ENCODE measurements at regions not wholly inside any gene's neighbourhood (a gene's known extent, or its start where the extent isn't known, plus 50 kb on each side); places are given as distances from the start of the nearest gene placed in this dataset.

DNA sequence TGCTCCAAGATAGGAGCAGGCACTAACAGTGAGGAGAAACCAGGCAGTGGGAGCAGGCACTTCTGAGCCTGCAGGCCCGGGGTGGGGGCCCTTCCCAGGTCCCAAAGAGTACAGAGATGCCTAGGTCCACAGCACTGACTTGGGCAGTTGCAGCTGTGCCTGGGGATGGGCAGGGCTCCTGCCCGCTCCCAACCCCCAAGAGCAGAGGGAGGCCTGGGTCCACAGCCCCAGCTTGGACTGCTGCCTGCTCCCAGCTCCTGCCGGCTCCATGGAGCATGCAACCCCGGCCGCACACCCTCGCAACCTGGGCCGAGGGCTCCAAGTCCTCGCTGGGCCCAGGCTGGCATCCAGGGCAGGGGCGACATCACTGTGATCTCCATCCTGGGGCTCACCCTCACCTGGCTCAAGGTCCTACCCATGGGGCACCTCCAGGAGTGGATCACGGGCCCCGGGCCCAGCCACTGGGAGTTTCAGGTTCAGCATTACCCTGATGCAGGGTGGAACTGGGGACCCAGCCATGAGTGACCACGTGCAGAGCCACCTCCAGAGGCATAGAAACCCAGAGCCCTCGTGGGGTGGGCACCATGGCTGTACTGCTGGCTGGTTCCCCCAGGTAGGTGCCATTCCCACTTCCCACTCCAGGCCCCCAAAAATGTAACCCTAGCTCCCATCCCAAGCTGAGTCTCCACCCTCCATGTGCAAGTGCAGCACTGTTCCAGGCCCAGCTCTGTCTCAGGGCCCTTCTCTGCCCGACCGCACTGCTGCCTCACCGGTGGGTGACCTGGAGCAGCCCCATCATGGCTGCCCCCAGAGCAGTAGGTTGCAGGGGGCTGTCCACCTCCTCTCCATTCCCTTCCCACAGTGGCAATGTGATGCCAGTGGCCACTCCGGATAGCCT lies 325.6 kb downstream of the NR4A2 start:
- no peak for DNase-seq (ENCODE audit: extremely low spot score)
- CTCF ChIA-PET = no interaction called here
- TF ChIP-seq SP1 (IDR thresholded peaks at IDR 0.05) (no peak), NFRKB (IDR thresholded peaks at IDR 0.05) (no peak), LEF1 (IDR thresholded peaks at IDR 0.05; ENCODE audit: borderline replicate concordance) (no peak), HDGF (IDR thresholded peaks at IDR 0.05; ENCODE audit: borderline replicate concordance) (no peak), FOXA1 (IDR thresholded peaks at IDR 0.05) (no peak), CTBP1 (IDR thresholded peaks at IDR 0.05; ENCODE audit: borderline replicate concordance) (no peak), FOXK2 (IDR thresholded peaks at IDR 0.05) (no peak), L3MBTL2 (conservative IDR thresholded peaks at IDR 0.05) (no peak), ZNF384 (IDR thresholded peaks at IDR 0.05) (no peak), SUZ12 (IDR thresholded peaks at IDR 0.05) (no peak), FOXM1 (IDR thresholded peaks at IDR 0.05; ENCODE audit: borderline replicate concordance) (no peak), TARDBP (IDR thresholded peaks at IDR 0.05) (no peak), ELF4 (IDR thresholded peaks at IDR 0.05) (no peak), BHLHE40 (IDR thresholded peaks at IDR 0.05; ENCODE audit: borderline replicate concordance) (no peak)
- TF ChIP-seq, protein P1, sequence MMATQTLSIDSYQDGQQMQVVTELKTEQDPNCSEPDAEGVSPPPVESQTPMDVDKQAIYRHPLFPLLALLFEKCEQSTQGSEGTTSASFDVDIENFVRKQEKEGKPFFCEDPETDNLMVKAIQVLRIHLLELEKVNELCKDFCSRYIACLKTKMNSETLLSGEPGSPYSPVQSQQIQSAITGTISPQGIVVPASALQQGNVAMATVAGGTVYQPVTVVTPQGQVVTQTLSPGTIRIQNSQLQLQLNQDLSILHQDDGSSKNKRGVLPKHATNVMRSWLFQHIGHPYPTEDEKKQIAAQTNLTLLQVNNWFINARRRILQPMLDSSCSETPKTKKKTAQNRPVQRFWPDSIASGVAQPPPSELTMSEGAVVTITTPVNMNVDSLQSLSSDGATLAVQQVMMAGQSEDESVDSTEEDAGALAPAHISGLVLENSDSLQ (IDR thresholded peaks at IDR 0.05) = no peak
- POLR2A ChIA-PET = no interaction called here

DNA sequence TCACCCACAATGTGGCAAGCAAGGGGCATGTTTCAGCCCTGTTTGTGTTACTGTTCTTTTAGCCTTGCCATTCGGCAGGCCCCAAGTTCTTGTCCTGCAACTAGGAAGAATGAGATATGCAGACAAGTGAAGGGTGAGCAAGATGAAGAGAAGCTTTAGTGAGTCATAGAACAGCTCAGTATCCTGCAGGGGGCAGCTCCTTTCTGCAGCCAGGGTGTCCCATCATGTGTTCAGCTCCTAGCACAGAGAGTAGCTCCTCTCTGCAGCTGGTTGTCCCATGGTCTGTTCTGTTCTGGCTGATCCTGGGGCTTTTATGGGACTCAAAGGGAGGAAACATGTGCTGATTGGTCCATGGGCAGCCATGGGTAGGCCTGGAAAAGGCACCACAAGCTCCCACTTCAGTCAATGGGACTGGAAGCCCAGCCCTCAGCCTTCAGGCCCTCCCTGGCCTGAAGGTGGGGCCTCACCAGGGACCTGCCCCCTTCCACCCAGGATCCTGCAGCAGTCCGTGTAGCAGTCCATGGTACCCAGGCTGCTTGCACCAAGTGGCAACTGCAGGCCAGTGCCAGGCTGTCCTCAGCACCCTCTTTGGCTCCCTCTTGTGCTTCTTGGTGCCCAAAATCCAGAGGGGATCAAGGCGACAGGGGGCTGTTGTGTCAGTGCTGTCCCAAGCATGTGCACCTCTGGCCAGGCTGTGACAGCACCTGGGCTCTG lies 326.4 kb downstream of the NR4A2 start:
- DNase-seq (ENCODE audit: extremely low spot score) = no peak
- ChIA-PET POLR2A (no interaction called here), CTCF (interaction anchor here (0.5 kb wide), 1 partner anchor 56 kb away, joined by 3 read pairs; no protein-coding TSS in a partner anchor)
- no peak for TF ChIP-seq CTBP1 (IDR thresholded peaks at IDR 0.05; ENCODE audit: borderline replicate concordance)
- TF ChIP-seq LEF1 (IDR thresholded peaks at IDR 0.05; ENCODE audit: borderline replicate concordance) = no peak
- TF ChIP-seq, protein P1 (IDR thresholded peaks at IDR 0.05) = no peak
- no peak for TF ChIP-seq ELF4 (IDR thresholded peaks at IDR 0.05)
- no peak for TF ChIP-seq FOXM1 (IDR thresholded peaks at IDR 0.05; ENCODE audit: borderline replicate concordance)
- no peak for TF ChIP-seq TARDBP (IDR thresholded peaks at IDR 0.05)
- TF ChIP-seq L3MBTL2 (conservative IDR thresholded peaks at IDR 0.05) = no peak
- TF ChIP-seq ARNT (IDR thresholded peaks at IDR 0.05) = no peak
- TF ChIP-seq NFRKB (IDR thresholded peaks at IDR 0.05) = no peak
- no peak for TF ChIP-seq SUZ12 (IDR thresholded peaks at IDR 0.05)
- no peak for TF ChIP-seq FOXA1 (IDR thresholded peaks at IDR 0.05)
- no peak for TF ChIP-seq ZNF384 (IDR thresholded peaks at IDR 0.05)
- no peak for TF ChIP-seq FOXK2 (IDR thresholded peaks at IDR 0.05)
- no peak for TF ChIP-seq SP1 (IDR thresholded peaks at IDR 0.05)
- TF ChIP-seq BHLHE40 (IDR thresholded peaks at IDR 0.05; ENCODE audit: borderline replicate concordance) = no peak
- TF ChIP-seq HDGF (IDR thresholded peaks at IDR 0.05; ENCODE audit: borderline replicate concordance) = no peak

DNA sequence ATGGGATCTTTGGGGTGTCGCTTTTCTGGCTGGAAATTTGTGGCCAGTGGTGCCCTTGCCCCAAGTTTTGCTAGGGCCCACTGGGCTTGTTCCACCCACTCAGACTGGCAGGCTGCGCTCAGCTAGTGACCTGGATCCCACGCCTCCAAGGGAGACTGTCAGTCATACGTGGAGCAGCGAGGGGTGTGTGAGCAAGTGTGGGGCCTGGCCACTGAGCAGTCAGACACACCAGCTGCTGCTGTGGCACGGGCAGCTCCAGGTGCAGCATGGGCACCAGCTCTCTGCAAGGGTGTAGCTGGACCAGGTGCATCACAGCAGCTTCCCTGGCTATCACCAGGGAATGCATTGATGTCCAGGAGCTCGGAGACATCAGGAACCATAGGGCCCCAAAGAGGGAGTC lies 327.0 kb downstream of the NR4A2 start:
- TF ChIP-seq CTBP1 (IDR thresholded peaks at IDR 0.05; ENCODE audit: borderline replicate concordance) = no peak
- TF ChIP-seq SP1 (IDR thresholded peaks at IDR 0.05) = no peak
- no peak for TF ChIP-seq NFRKB (IDR thresholded peaks at IDR 0.05)
- no peak for TF ChIP-seq FOXK2 (IDR thresholded peaks at IDR 0.05)
- no peak for TF ChIP-seq BHLHE40 (IDR thresholded peaks at IDR 0.05; ENCODE audit: borderline replicate concordance)
- TF ChIP-seq FOXM1 (IDR thresholded peaks at IDR 0.05; ENCODE audit: borderline replicate concordance) = no peak
- no peak for TF ChIP-seq L3MBTL2 (conservative IDR thresholded peaks at IDR 0.05)
- no peak for TF ChIP-seq ZNF384 (IDR thresholded peaks at IDR 0.05)
- TF ChIP-seq HDGF (IDR thresholded peaks at IDR 0.05; ENCODE audit: borderline replicate concordance) = no peak
- CTCF ChIA-PET = interaction anchor here (0.5 kb wide), 1 partner anchor 56 kb away, joined by 3 read pairs; no protein-coding TSS in a partner anchor
- DNase-seq (ENCODE audit: extremely low spot score) = no peak
- POLR2A ChIA-PET = no interaction called here

DNA sequence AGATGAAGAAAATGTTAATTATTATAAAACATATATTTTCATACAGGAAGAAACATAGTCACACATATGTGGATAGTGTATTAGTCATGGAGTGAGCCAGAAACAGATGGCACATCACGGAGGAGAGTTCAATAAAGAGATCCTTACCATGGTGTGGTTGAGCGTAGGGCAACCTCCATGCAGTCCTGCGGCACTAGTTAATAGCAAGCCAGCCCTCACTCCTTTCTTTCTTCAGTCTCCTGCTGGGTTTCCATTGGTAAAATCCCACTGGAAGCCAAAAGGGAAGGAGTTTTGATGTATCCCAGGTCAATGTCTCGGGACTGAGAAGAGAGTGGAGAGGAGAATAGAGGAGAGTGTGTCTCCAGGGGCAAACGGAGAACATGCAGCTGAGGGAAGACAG lies 328.1 kb downstream of the NR4A2 start:
- ChIA-PET CTCF (no interaction called here), POLR2A (no interaction called here)
- TF ChIP-seq FOXA1 (IDR thresholded peaks at IDR 0.05) (no peak), FOXM1 (IDR thresholded peaks at IDR 0.05; ENCODE audit: borderline replicate concordance) (no peak), CTBP1 (IDR thresholded peaks at IDR 0.05; ENCODE audit: borderline replicate concordance) (no peak), LEF1 (IDR thresholded peaks at IDR 0.05; ENCODE audit: borderline replicate concordance) (no peak), TARDBP (IDR thresholded peaks at IDR 0.05) (no peak), L3MBTL2 (conservative IDR thresholded peaks at IDR 0.05) (no peak), NFRKB (IDR thresholded peaks at IDR 0.05) (no peak), BHLHE40 (IDR thresholded peaks at IDR 0.05; ENCODE audit: borderline replicate concordance) (no peak)
- no peak for DNase-seq (ENCODE audit: extremely low spot score)

- no peak for TF ChIP-seq FOXM1 (IDR thresholded peaks at IDR 0.05; ENCODE audit: borderline replicate concordance)
- no peak for TF ChIP-seq FOXA1 (IDR thresholded peaks at IDR 0.05)
- no peak for TF ChIP-seq ZNF384 (IDR thresholded peaks at IDR 0.05)
- no peak for TF ChIP-seq SUZ12 (IDR thresholded peaks at IDR 0.05)
- no peak for TF ChIP-seq CTBP1 (IDR thresholded peaks at IDR 0.05; ENCODE audit: borderline replicate concordance)
- no peak for TF ChIP-seq FOXK2 (IDR thresholded peaks at IDR 0.05)
- TF ChIP-seq, protein P1 (IDR thresholded peaks at IDR 0.05) = no peak
- TF ChIP-seq L3MBTL2 (conservative IDR thresholded peaks at IDR 0.05) = no peak
- no peak for TF ChIP-seq SP1 (IDR thresholded peaks at IDR 0.05)
- no peak for TF ChIP-seq TARDBP (IDR thresholded peaks at IDR 0.05)
- POLR2A ChIA-PET = no interaction called here
- DNase-seq (ENCODE audit: extremely low spot score) = no peak
- CTCF ChIA-PET = no interaction called here
These were observed 328.7 kb downstream of the NR4A2 start for GRCh38 chr2:156003780-156004179.
